ENCODE measurements at regions not wholly inside any gene's neighbourhood (a gene's known extent, or its start where the extent isn't known, plus 50 kb on each side); places are given as distances from the start of the nearest gene placed in this dataset.

- TF ChIP-seq CTCF (IDR thresholded peaks at IDR 0.05; ENCODE audit: insufficient read depth, low read length) (no peak), POLR2AphosphoS5 (IDR thresholded peaks at IDR 0.05; ENCODE audit: low read depth) (no peak), GABPA (IDR thresholded peaks at IDR 0.05; ENCODE audit: low read depth) (no peak), REST (IDR thresholded peaks at IDR 0.05; ENCODE audit: insufficient replicate concordance, low read depth) (no peak), SPI1 (IDR thresholded peaks at IDR 0.05; ENCODE audit: borderline replicate concordance, low read depth) (no peak)
Measured at GRCh38 chr7:26440233-26441001, 148.8 kb downstream of the SNX10 start.

Measured in HL-60 (cell line).